ENCODE measurements at regions not wholly inside any gene's neighbourhood (a gene's known extent, or its start where the extent isn't known, plus 50 kb on each side); places are given as distances from the start of the nearest gene placed in this dataset.

- no peaks in the 10 kb centered on the region for H3K27me3 Mint-ChIP-seq
- Histone ChIP-seq H3K79me2 (ENCODE audit: control insufficient read depth, insufficient read depth, low read length) (no peaks in the 10 kb centered on the region), H3K4me2 (replicated peaks; ENCODE audit: low read depth, low read length, poor library complexity, severe bottlenecking) (no peak overlapping the region), H3K4me1 (ENCODE audit: control insufficient read depth in 2 of 2, insufficient read depth in 2 of 2, low read length in 2 of 2) (no peaks in the 10 kb centered on the region), H2AFZ (ENCODE audit: insufficient read depth, low read depth, low read length, poor library complexity, severe bottlenecking) (no peak overlapping the region), H4K20me1 (ENCODE audit: control insufficient read depth, insufficient read depth, low read length, poor library complexity, severe bottlenecking) (no peaks in the 10 kb centered on the region), H3K9me3 (ENCODE audit: control extremely low read depth in 1 of 3, control insufficient read depth in 2 of 3, insufficient read depth in 1 of 3, low read length in 2 of 3) (peaks cover 0 to 6% (median 0%) of the 10 kb centered on the region in 3 donors), H3K9ac (ENCODE audit: low read length) (no peak overlapping the region), H3K36me3 (replicated peaks in 1 of 2; ENCODE audit: control extremely low read depth in 1 of 2, control insufficient read depth in 1 of 2, extremely low read depth in 1 of 2, insufficient read depth in 2 of 2, low read length in 1 of 2) (no peaks in the 10 kb centered on the region), H3K27ac (ENCODE audit: low read length in 2 of 2) (no peak overlapping the region), H3K27me3 (replicated peaks in 1 of 4; ENCODE audit: control extremely low read depth in 1 of 4, control insufficient read depth in 3 of 4, insufficient read depth in 4 of 4, low read length in 3 of 4) (no peaks in the 10 kb centered on the region), H3K4me3 (ENCODE audit: control extremely low read depth in 1 of 5, extremely low read depth in 1 of 5, insufficient read depth in 1 of 5, low read depth in 2 of 5, low read length in 4 of 5) (no peak overlapping the region)
- H3K4me3 Mint-ChIP-seq, result no peak overlapping the region
- TF ChIP-seq EZH2 (IDR thresholded peaks at IDR 0.05; ENCODE audit: borderline replicate concordance, insufficient read depth, low read depth, low read length, poor library complexity, severe bottlenecking) (no peak), CTCF (IDR thresholded peaks at IDR 0.05) (no peak)
- CTCF ChIA-PET, result no interaction called here
- POLR2A ChIA-PET, result no interaction called here
- no peak for ATAC-seq (ENCODE audit: low read depth)
- 90% methylated on average over 2 of the region's 2 CpGs for WGBS (ENCODE audit: insufficient coverage)
- H3K27ac Mint-ChIP-seq, result no peak overlapping the region
- H3K4me1 Mint-ChIP-seq, result no peaks in the 10 kb centered on the region
- intact Hi-C loops (cut with micrococcal nuclease), result no loop called here
- no peak for DNase-seq
- peaks cover 2% of the 10 kb centered on the region for H3K9me3 Mint-ChIP-seq (ENCODE audit: insufficient read depth)
Observed at GRCh38 chr7:79664884-79665676, 211.6 kb upstream of the MAGI2 start.

- Histone ChIP-seq H3K4me1 (ENCODE audit: control insufficient read depth in 2 of 2, insufficient read depth in 2 of 2, low read length in 2 of 2) (no peaks in the 10 kb centered on the region), H3K27me3 (replicated peaks in 1 of 4; ENCODE audit: control extremely low read depth in 1 of 4, control insufficient read depth in 3 of 4, insufficient read depth in 4 of 4, low read length in 3 of 4) (no peaks in the 10 kb centered on the region), H3K27ac (ENCODE audit: low read length in 2 of 2) (no peak overlapping the region), H3K9me3 (ENCODE audit: control extremely low read depth in 1 of 3, control insufficient read depth in 2 of 3, insufficient read depth in 1 of 3, low read length in 2 of 3) (no peaks in the 10 kb centered on the region), H2AFZ (ENCODE audit: insufficient read depth, low read depth, low read length, poor library complexity, severe bottlenecking) (no peak overlapping the region), H3K9ac (ENCODE audit: low read length) (no peak overlapping the region), H3K4me3 (ENCODE audit: control extremely low read depth in 1 of 5, extremely low read depth in 1 of 5, insufficient read depth in 1 of 5, low read depth in 2 of 5, low read length in 4 of 5) (no peak overlapping the region), H3K4me2 (replicated peaks; ENCODE audit: low read depth, low read length, poor library complexity, severe bottlenecking) (no peak overlapping the region), H3K79me2 (ENCODE audit: control insufficient read depth, insufficient read depth, low read length) (no peaks in the 10 kb centered on the region), H4K20me1 (ENCODE audit: control insufficient read depth, insufficient read depth, low read length, poor library complexity, severe bottlenecking) (no peaks in the 10 kb centered on the region), H3K36me3 (replicated peaks in 1 of 2; ENCODE audit: control extremely low read depth in 1 of 2, control insufficient read depth in 1 of 2, extremely low read depth in 1 of 2, insufficient read depth in 2 of 2, low read length in 1 of 2) (no peaks in the 10 kb centered on the region)
- DNase-seq (no peak), ATAC-seq (ENCODE audit: low read depth) (no peak)
- intact Hi-C loops (cut with micrococcal nuclease), result no loop called here
- Mint-ChIP-seq H3K27ac (no peak overlapping the region), H3K9me3 (ENCODE audit: insufficient read depth) (no peaks in the 10 kb centered on the region), H3K4me1 (no peaks in the 10 kb centered on the region), H3K4me3 (no peak overlapping the region), H3K27me3 (no peaks in the 10 kb centered on the region)
- ChIA-PET CTCF (no interaction called here), POLR2A (no interaction called here)
- TF ChIP-seq CTCF (IDR thresholded peaks at IDR 0.05) (no peak), EZH2 (IDR thresholded peaks at IDR 0.05; ENCODE audit: borderline replicate concordance, insufficient read depth, low read depth, low read length, poor library complexity, severe bottlenecking) (no peak)
Observed at GRCh38 chr7:79658304-79658703, 204.8 kb upstream of the MAGI2 start.

Measured in B cell (primary cell).